ENCODE measurements at regions not wholly inside any gene's neighbourhood (a gene's known extent, or its start where the extent isn't known, plus 50 kb on each side); places are given as distances from the start of the nearest gene placed in this dataset.

- H3K27ac Mint-ChIP-seq, result no peak overlapping the region
- H3K9me3 Mint-ChIP-seq, result no peaks in the 10 kb centered on the region
- no peak for TF ChIP-seq CTCF (conservative IDR thresholded peaks at IDR 0.05)
- peaks cover 5% of the 10 kb centered on the region for H3K4me1 Mint-ChIP-seq (ENCODE audit: unreplicated experiment)
- no peak overlapping the region for H3K4me3 Mint-ChIP-seq
- no peaks in the 10 kb centered on the region for H3K36me3 Mint-ChIP-seq
- no peak for DNase-seq (ENCODE audit: extremely low spot score, unreplicated experiment)
- H3K27me3 Mint-ChIP-seq, result no peaks in the 10 kb centered on the region
These were observed 264.0 kb downstream of the KLF13 start for GRCh38 chr15:31590609-31591008.

GRCh38 chr15:31591908-31592307 lies 265.3 kb downstream of the KLF13 start:
- TF ChIP-seq CTCF (conservative IDR thresholded peaks at IDR 0.05), result no peak
- H3K36me3 Mint-ChIP-seq, result no peaks in the 10 kb centered on the region
- DNase-seq (ENCODE audit: extremely low spot score, unreplicated experiment), result no peak
- H3K27ac Mint-ChIP-seq, result no peak overlapping the region
- H3K27me3 Mint-ChIP-seq, result no peaks in the 10 kb centered on the region
- H3K4me1 Mint-ChIP-seq (ENCODE audit: unreplicated experiment), result peaks cover 5% of the 10 kb centered on the region
- H3K9me3 Mint-ChIP-seq, result no peaks in the 10 kb centered on the region
- no peak overlapping the region for H3K4me3 Mint-ChIP-seq

- no peak for DNase-seq (ENCODE audit: extremely low spot score, unreplicated experiment)
- no peak overlapping the region for H3K4me3 Mint-ChIP-seq
These were observed 270.8 kb downstream of the KLF13 start for GRCh38 chr15:31597466-31597865.

GRCh38 chr15:31598620-31599019 lies 272.0 kb downstream of the KLF13 start:
- Mint-ChIP-seq H3K4me3 (peak overlapping the region; percentile 50), H3K27me3 (peaks cover 4% of the 10 kb centered on the region), H3K36me3 (no peaks in the 10 kb centered on the region), H3K9me3 (peaks cover 11% of the 10 kb centered on the region), H3K4me1 (ENCODE audit: unreplicated experiment) (peaks cover 17% of the 10 kb centered on the region), H3K27ac (no peak overlapping the region)
- TF ChIP-seq CTCF (conservative IDR thresholded peaks at IDR 0.05), result no peak
- DNase-seq (ENCODE audit: extremely low spot score, unreplicated experiment), result no peak

More at GRCh38 chr15:31597466-31597865, 270.8 kb downstream of the KLF13 start:
- Mint-ChIP-seq H3K9me3 (peaks cover 11% of the 10 kb centered on the region), H3K4me1 (ENCODE audit: unreplicated experiment) (peaks cover 17% of the 10 kb centered on the region), H3K27ac (no peak overlapping the region), H3K27me3 (peaks cover 4% of the 10 kb centered on the region), H3K36me3 (no peaks in the 10 kb centered on the region)
- TF ChIP-seq CTCF (conservative IDR thresholded peaks at IDR 0.05), result no peak

GRCh38 chr15:31605467-31605931 lies 278.9 kb downstream of the KLF13 start:
- peak overlapping the region; percentile 70 for H3K27ac Mint-ChIP-seq
- H3K4me3 Mint-ChIP-seq, result no peak overlapping the region
- H3K4me1 Mint-ChIP-seq (ENCODE audit: unreplicated experiment), result peaks cover 7% of the 10 kb centered on the region
- DNase-seq (ENCODE audit: extremely low spot score, unreplicated experiment), result no peak
- H3K36me3 Mint-ChIP-seq, result no peaks in the 10 kb centered on the region
- peak; percentile 53 for TF ChIP-seq CTCF (conservative IDR thresholded peaks at IDR 0.05)
- H3K27me3 Mint-ChIP-seq, result peaks cover 4% of the 10 kb centered on the region
- peaks cover 6% of the 10 kb centered on the region for H3K9me3 Mint-ChIP-seq

- DNase-seq (ENCODE audit: extremely low spot score, unreplicated experiment), result no peak
- peaks cover 2% of the 10 kb centered on the region for H3K9me3 Mint-ChIP-seq
- peaks cover 1% of the 10 kb centered on the region for H3K27me3 Mint-ChIP-seq
- H3K27ac Mint-ChIP-seq, result peak overlapping the region; percentile 70
- H3K36me3 Mint-ChIP-seq, result no peaks in the 10 kb centered on the region
- peaks cover 7% of the 10 kb centered on the region for H3K4me1 Mint-ChIP-seq (ENCODE audit: unreplicated experiment)
- H3K4me3 Mint-ChIP-seq, result no peak overlapping the region
- TF ChIP-seq CTCF (conservative IDR thresholded peaks at IDR 0.05), result no peak
These were observed 279.6 kb downstream of the KLF13 start for GRCh38 chr15:31606194-31606669.

Data from type B pancreatic cell (in vitro differentiated cells).